Activated CD8-positive, alpha-beta memory T cell treated with anti-CD3 and anti-CD28 coated beads, Interleukin-2, amount 10 ng/mL, durations not matched to agents 7 days and 5 days (primary cell): ENCODE measurements at regions not wholly inside any gene's neighbourhood (a gene's known extent, or its start where the extent isn't known, plus 50 kb on each side); places are given as distances from the start of the nearest gene placed in this dataset.

Experiments
- ATAC-seq: fragments of 150-1000 bp; cut with Tn5 transposase; one replicate; pipeline ENCODE4 v1.10.0; 2021; ENCODE audit warnings: moderate library complexity
- CTCF ChIA-PET: fragments of 350-600 bp; sonication (Branson Sonifier 250); formaldehyde crosslinking; loops from one replicate; lab custom pipeline; 2021; ENCODE audit warnings: antibody characterized with exemption; lab: Charles Lee
- DNase-seq: peaks from one replicate; pipeline ENCODE4 v3.0.0-alpha.2; 2020
- H3K27ac Mint-ChIP-seq: one replicate; pipeline ENCODE4 v1.8.0; 2021; ENCODE audit warnings: mild to moderate bottlenecking, mixed read lengths
- H3K27me3 Mint-ChIP-seq: one replicate; pipeline ENCODE4 v1.8.0; 2021; ENCODE audit warnings: mixed read lengths
- H3K36me3 Mint-ChIP-seq: one replicate; pipeline ENCODE4 v1.8.0; 2021; ENCODE audit warnings: mild to moderate bottlenecking, mixed read lengths
- H3K4me1 Mint-ChIP-seq: one replicate; pipeline ENCODE4 v1.8.0; 2021; ENCODE audit warnings: mixed read lengths
- H3K4me3 Mint-ChIP-seq: one replicate; pipeline ENCODE4 v1.8.0; 2021; ENCODE audit warnings: mild to moderate bottlenecking, moderate library complexity, mixed read lengths
- H3K9me3 Mint-ChIP-seq: one replicate; pipeline ENCODE4 v1.8.0; 2022; ENCODE audit warnings: low read depth, mixed read lengths

DNA sequence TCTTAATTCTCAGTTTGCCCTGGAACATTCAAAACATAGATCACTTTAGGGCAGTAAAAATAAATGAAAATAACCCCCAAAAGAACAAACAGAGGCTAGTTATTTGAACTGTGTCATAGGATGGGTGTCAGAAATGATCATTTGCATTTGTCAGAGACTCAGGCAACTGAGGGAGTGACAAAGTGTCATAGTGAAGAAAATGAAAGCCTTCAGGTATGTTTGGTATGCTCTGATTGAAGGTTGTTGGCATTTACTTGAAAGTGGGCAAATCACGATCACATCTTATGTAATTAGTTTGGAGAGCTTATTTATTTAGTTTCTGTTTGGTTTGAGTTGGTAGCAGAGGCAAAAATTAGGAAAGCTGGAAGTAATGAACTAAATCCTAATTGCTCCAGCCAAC lies 880.9 kb downstream of the ANKRD7 start:
- ATAC-seq (no peak), DNase-seq (no peak)
- Mint-ChIP-seq H3K27ac (no peak overlapping the region), H3K36me3 (no peaks in the 10 kb centered on the region), H3K4me3 (no peak overlapping the region), H3K9me3 (peaks cover 2% of the 10 kb centered on the region), H3K4me1 (no peaks in the 10 kb centered on the region), H3K27me3 (no peaks in the 10 kb centered on the region)
- CTCF ChIA-PET = no interaction called here

DNA sequence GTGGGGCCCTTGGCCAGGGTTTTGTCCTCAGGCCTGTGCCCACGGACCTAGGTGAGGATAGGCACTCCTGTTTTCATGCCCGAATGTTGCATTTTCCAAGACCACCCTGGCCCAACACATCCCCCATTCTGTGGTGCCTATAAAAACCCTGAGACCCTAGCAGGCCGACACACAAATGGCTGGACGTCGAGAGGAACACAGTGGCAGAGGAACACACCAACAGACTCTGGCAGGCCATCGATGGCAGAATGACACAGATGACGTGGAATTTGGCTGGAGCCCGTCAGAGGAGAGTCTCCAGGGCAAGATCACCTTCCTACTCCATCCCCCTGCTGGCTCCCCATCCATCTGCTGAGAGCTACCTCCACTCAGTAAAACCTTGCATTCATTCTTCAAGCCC lies 898.8 kb downstream of the ANKRD7 start:
- Mint-ChIP-seq H3K36me3 (no peaks in the 10 kb centered on the region), H3K27ac (no peak overlapping the region), H3K4me1 (no peaks in the 10 kb centered on the region), H3K9me3 (peaks cover 6% of the 10 kb centered on the region), H3K4me3 (no peak overlapping the region), H3K27me3 (no peaks in the 10 kb centered on the region)
- ATAC-seq (no peak), DNase-seq (no peak)
- CTCF ChIA-PET = no interaction called here

DNA sequence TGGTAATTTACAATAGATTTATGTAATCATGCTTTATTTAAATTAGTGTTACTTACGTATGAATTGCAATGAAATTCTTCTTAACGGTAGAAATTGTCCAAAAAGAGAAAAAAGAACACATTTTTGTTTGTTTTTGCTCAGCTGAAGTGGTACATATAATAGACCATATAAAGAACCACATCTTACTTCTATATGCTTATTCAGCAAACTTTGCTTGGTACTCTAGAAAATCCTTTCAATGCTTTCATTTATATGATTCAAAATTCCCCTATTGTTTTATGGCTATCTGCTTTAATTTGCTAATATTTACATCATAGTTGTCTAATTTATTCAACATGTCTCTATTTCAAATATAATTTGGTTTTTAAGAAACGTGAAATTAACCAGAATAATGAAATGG lies 903.2 kb downstream of the ANKRD7 start:
- H3K9me3 Mint-ChIP-seq = peaks cover 6% of the 10 kb centered on the region

DNA sequence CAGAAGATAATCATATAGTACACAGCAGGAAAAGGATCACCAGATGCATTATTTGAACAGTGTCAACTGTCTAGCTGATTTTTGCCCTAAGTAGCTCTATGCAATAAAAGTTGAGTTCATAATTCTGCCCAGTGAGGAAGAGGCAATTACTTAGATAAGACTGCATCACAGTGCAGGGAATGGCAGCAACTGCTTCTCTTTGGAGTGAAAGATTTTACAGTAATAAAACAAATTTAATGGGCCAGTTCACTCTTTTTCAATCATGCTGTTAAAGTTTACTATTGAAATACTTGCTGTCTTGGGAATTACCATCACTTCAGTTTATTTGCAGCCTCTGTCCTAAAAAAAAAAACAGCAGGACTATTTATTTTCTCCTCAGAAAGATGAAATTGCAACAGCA lies 907.9 kb downstream of the ANKRD7 start:
- Mint-ChIP-seq H3K4me3 (no peak overlapping the region), H3K27ac (no peak overlapping the region), H3K9me3 (peaks cover 2% of the 10 kb centered on the region), H3K27me3 (no peaks in the 10 kb centered on the region), H3K4me1 (no peaks in the 10 kb centered on the region), H3K36me3 (no peaks in the 10 kb centered on the region)
- DNase-seq (no peak), ATAC-seq (no peak)
- CTCF ChIA-PET = no interaction called here

More for the DNA sequence above, 903.2 kb downstream of the ANKRD7 start:
- no peaks in the 10 kb centered on the region for H3K27me3 Mint-ChIP-seq
- DNase-seq (no peak), ATAC-seq (no peak)
- H3K27ac Mint-ChIP-seq = no peak overlapping the region
- no peak overlapping the region for H3K4me3 Mint-ChIP-seq
- H3K4me1 Mint-ChIP-seq = no peaks in the 10 kb centered on the region
- no peaks in the 10 kb centered on the region for H3K36me3 Mint-ChIP-seq
- CTCF ChIA-PET = no interaction called here

DNA sequence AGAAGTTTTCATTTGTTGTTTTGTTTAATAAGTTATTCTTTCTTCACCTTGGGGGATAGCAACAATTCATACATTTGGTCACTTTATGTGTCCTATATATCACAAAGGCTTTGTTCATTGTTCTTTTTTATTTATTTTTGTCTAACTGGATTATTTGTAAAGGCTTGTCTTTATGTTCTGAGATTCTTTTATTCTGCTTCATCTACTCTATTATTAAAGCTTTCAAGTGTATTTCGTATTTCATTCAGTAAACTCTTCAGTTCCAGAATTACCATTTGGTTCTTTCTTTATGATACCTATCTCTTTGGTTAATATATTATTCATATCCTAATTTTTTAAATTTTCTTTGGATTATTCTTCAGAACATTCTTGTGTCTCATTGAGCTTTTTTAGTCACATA lies 942.9 kb downstream of the ANKRD7 start:
- Mint-ChIP-seq H3K36me3 (no peaks in the 10 kb centered on the region), H3K4me1 (no peaks in the 10 kb centered on the region), H3K9me3 (peaks cover 7% of the 10 kb centered on the region), H3K4me3 (no peak overlapping the region), H3K27me3 (no peaks in the 10 kb centered on the region), H3K27ac (no peak overlapping the region)
- ATAC-seq = no peak
- CTCF ChIA-PET = no interaction called here
- no peak for DNase-seq

DNA sequence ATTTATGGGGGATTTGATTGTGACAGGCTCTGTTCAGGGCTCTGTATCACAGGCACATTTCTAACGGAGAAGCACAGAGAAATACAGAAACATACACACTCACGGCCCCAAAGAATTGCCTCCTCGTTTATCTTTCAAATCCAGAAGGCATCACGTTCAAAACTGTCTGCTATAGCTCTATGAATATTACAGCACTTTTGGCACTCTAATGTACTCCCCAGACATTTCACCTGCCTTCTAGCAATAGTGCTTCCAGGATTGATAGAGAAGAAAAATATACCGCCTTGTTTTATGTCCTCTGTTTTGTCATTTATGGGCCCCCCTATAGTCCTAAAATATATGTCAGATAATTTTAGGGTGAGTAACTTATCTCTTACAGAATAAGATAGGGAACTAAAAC lies 947.5 kb downstream of the ANKRD7 start:
- no peak for ATAC-seq
- DNase-seq = no peak
- Mint-ChIP-seq H3K27me3 (no peaks in the 10 kb centered on the region), H3K4me1 (no peaks in the 10 kb centered on the region), H3K27ac (no peak overlapping the region), H3K4me3 (no peak overlapping the region), H3K36me3 (no peaks in the 10 kb centered on the region), H3K9me3 (peaks cover 2% of the 10 kb centered on the region)
- CTCF ChIA-PET = no interaction called here

DNA sequence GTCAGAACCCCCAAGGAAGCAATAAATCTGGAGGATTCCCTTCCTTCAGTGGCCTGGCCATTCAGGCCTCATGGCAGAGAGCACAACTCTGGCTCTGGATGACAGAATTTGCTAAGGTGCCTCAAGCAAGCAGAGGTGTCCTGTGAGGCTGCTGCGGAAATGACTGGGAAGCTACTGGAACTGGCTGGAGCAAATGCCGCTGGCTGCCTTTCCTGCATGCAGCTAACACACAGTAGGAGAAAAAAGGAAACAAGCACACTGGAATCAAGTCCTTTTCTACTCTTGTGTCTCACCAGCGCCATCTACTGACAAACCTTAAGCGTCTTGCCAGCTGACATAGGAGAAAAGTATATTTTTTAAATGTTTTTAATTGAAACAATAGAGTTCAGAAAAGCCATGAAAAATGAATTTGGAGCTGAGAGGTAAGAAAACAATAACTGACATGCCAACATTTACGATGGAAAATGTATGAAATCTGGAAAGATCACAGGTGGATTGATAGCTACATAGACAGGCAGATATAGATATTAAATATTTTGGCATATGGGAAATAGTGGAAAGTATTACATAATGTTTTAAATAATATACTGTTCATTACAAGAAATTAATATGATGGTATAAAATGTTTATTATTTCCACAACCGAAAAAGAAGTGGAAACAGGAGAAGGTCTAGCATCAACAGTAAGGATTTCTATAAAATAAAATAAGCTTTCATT lies 951.6 kb downstream of the ANKRD7 start:
- H3K4me1 Mint-ChIP-seq = no peaks in the 10 kb centered on the region
- peak; percentile 54 for DNase-seq

DNA sequence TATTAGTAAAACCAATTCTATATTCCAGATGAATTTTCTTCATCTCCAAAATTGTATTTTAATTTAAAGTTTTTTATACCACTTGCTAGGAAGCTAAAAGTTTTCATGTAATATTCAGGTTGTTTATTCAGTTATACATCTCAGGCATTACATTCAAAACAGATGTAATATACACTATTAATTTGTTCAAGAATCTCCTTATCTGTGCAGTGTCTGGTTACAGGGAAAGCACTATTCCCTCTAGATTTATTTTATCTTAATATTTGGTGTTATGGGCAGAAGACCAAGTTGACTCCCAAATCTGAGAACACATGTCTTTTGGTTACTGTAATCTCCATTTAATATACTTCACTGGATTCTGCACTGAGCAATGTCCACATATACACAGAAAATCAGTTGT lies 953.4 kb downstream of the ANKRD7 start:
- ATAC-seq (no peak), DNase-seq (no peak)
- Mint-ChIP-seq H3K27ac (no peak overlapping the region), H3K4me3 (no peak overlapping the region), H3K9me3 (no peaks in the 10 kb centered on the region), H3K36me3 (no peaks in the 10 kb centered on the region), H3K4me1 (no peaks in the 10 kb centered on the region), H3K27me3 (no peaks in the 10 kb centered on the region)
- CTCF ChIA-PET = no interaction called here

More for the DNA sequence above, 951.6 kb downstream of the ANKRD7 start:
- CTCF ChIA-PET = interaction anchor here (0.6 to 1.1 kb wide), 4 partner anchors 11 to 916 kb away, joined by 3 to 5 read pairs (median 3); no protein-coding TSS in a partner anchor
- H3K9me3 Mint-ChIP-seq = no peaks in the 10 kb centered on the region
- H3K27ac Mint-ChIP-seq = no peak overlapping the region
- H3K4me3 Mint-ChIP-seq = no peak overlapping the region
- H3K27me3 Mint-ChIP-seq = no peaks in the 10 kb centered on the region
- no peaks in the 10 kb centered on the region for H3K36me3 Mint-ChIP-seq
- no peak for ATAC-seq

DNA sequence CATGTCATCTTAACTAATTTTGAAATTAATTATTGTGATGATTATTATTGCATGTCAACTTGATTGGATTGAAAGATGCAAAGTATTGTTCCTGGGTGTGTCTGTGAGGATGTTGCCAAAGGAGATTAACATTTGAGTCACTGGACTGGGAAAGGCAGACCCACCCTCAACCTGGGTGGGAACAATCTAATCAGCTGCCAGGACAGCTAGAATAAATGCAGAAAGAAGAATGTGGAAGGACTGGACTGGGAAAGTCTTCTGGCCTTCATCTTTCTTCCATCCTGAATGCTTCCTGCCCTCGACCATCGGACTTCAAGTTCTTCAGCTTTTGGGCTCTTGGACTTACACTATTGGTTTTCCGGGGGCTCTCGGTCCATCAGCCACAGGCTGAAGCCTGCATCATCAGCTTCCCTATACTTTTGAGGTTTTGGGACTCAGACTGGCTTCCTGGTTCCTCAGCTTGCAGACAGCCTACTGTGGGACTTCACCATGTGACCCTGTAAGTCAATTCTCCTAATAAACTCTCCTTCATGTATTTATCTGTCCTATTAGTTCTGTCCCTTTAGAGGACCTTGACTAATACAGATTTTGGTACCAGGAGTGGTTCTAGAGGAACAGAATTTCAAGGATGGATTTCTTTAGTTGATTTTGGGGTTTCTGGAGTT lies 959.8 kb downstream of the ANKRD7 start:
- no peak overlapping the region for H3K27ac Mint-ChIP-seq
- H3K4me3 Mint-ChIP-seq = no peak overlapping the region
- no peak for ATAC-seq
- peaks cover 4% of the 10 kb centered on the region for H3K9me3 Mint-ChIP-seq
- CTCF ChIA-PET = no interaction called here
- no peaks in the 10 kb centered on the region for H3K4me1 Mint-ChIP-seq
- H3K27me3 Mint-ChIP-seq = no peaks in the 10 kb centered on the region
- no peaks in the 10 kb centered on the region for H3K36me3 Mint-ChIP-seq
- DNase-seq = no peak

DNA sequence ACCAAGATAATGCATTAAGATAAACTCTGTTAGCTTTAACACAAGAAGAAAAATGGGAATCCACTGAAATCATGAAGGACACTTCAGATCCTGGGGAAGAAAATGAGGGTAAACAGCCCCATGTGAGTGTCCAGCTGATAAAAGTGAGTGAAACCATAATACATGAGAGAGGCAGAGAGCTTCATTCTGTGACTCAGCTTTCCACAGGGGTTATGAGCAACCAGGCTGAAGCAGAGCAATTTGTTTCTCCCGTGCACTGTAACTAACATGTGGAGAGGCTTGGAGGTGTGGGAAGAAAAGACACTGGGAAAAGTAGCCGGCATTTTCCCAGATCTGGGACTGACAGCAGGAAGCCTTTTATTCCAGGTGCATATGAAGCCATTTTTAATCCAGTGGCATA lies 971.7 kb downstream of the ANKRD7 start:
- Mint-ChIP-seq H3K9me3 (no peaks in the 10 kb centered on the region), H3K27ac (no peak overlapping the region), H3K4me1 (no peaks in the 10 kb centered on the region), H3K36me3 (no peaks in the 10 kb centered on the region), H3K4me3 (no peak overlapping the region), H3K27me3 (no peaks in the 10 kb centered on the region)
- CTCF ChIA-PET = interaction anchor here (1.2 kb wide), 1 partner anchor 13 kb away, joined by 3 read pairs; no protein-coding TSS in a partner anchor
- no peak for ATAC-seq
- no peak for DNase-seq

DNA sequence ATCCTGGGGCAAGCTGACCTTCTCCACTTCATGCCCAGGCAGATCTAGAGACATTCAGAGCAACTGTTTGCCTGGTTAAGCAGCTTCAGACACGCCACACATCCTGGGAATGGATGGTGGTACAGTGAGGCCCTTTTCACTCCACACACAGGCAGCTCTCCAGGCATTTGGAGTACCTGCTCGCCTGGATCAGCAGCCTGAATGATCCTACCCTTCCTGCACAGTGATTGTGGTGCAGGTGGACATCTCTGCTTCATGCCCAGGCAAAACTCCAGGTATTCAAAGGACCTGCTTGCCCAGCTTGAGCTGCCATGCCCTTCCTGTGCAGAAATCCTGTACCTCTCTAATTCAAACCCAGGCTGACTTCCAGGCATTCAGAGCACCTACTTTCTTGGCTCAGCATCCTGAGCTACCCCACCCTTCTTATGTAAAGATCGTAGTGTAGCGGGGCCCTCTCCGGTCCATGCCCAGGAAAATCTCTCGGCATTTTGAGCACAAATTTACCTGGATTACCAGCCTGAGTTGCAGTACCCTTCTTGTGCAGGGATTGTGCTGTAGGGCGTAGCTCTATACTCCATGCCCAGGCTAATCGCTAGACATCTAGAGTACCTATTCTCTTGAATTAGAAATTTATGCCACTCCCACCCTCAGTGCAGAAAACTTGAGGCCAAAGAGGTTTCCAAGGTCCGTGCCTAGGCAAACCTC lies 972.8 kb downstream of the ANKRD7 start:
- no peaks in the 10 kb centered on the region for H3K36me3 Mint-ChIP-seq
- H3K4me3 Mint-ChIP-seq = no peak overlapping the region
- H3K4me1 Mint-ChIP-seq = no peaks in the 10 kb centered on the region
- no peak for DNase-seq
- no peak overlapping the region for H3K27ac Mint-ChIP-seq
- H3K27me3 Mint-ChIP-seq = no peaks in the 10 kb centered on the region
- no peaks in the 10 kb centered on the region for H3K9me3 Mint-ChIP-seq
- ATAC-seq = no peak
- CTCF ChIA-PET = interaction anchor here (0.6 kb wide), 1 partner anchor 1023 kb away, joined by 3 read pairs; no protein-coding TSS in a partner anchor

DNA sequence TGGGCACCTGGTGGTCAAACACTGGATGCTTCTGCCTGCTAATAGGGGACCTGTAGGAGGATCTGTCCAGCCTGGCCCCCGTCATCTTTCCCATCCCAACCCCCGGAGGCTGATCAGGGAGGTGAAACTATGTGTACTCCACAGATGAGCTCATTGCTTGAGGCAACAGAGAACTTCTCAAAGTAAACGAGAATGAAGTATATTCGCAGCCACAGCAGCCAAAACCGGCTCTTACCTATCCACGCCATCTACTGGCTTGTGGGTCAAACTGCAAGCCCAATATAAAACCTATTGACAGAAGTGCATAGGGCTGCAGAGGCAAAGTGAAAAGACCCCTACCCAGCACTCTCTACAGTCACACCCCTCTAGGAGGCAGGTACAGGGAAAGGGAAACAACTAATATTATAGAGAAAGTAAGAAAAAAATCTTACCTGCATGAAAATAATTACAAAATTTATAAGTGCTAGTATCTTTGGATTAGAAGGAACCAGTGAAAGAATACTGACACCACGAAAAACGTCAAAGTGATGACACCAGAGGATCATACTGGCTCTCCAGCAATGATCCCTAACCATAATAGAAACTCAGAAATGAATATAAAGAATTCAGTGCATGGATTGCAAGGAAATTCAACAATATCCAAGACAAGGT lies 973.5 kb downstream of the ANKRD7 start:
- no peaks in the 10 kb centered on the region for H3K27me3 Mint-ChIP-seq
- H3K27ac Mint-ChIP-seq = no peak overlapping the region
- H3K4me1 Mint-ChIP-seq = no peaks in the 10 kb centered on the region
- H3K36me3 Mint-ChIP-seq = no peaks in the 10 kb centered on the region
- H3K4me3 Mint-ChIP-seq = no peak overlapping the region
- ATAC-seq (no peak), DNase-seq (no peak)
- CTCF ChIA-PET = interaction anchor here (0.6 kb wide), 1 partner anchor 1024 kb away, joined by 3 read pairs; no protein-coding TSS in a partner anchor
- no peaks in the 10 kb centered on the region for H3K9me3 Mint-ChIP-seq

DNA sequence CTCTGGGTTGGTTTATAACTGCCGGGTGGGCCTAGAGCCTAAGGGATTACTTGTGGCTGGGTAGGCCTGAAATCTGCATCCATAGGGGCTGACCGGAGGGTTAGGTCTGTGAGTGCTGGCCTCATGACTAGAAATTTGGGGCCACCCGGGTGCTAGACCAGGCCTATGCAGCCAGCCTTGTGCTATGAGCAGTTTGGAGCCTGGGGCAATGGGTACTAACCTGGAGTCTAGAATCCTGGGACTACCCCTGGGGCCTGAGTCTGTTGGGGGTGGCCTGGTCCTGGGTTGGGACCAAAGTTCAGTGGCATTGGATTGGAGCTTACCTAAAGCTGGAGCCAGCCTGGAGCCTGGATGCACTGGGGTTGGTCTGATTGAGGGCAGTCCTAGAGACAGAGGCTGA lies 995.2 kb downstream of the ANKRD7 start:
- CTCF ChIA-PET = no interaction called here

More for the DNA sequence above, 995.2 kb downstream of the ANKRD7 start:
- Mint-ChIP-seq H3K27me3 (no peaks in the 10 kb centered on the region), H3K4me3 (no peak overlapping the region), H3K27ac (no peak overlapping the region), H3K36me3 (no peaks in the 10 kb centered on the region), H3K4me1 (no peaks in the 10 kb centered on the region), H3K9me3 (no peaks in the 10 kb centered on the region)
- DNase-seq (no peak), ATAC-seq (no peak)
